ENCODE measurements at regions not wholly inside any gene's neighbourhood (a gene's known extent, or its start where the extent isn't known, plus 50 kb on each side); places are given as distances from the start of the nearest gene placed in this dataset.
A peak's percentile ranks its signal among the peaks of the same experiment; 100 is the strongest.
"Not testable (repeated sequence)": the region's sequence is repeated elsewhere in the genome, so short reads cannot be mapped to it uniquely, and the experiment has no call there.

DNA sequence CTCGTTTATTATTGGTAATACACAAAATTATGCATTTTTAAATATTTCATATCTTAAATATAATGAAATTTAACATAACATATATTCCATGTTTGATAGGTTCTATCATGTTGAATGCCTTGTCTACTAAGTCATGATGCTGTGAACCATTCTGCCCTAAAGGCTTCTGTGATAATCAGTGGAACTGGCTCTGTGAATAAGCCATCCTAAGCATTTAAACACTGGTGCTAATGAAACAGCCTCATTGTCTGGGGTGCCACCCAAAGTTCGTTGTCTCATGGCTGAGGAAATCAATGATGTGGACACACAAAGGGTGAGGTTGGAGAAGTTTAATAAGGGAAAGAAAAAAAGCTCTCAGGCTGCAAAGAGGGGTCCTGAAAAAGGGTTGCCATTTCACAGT, 264.7 kb upstream of the ZRANB2 start:
- intact Hi-C loops (cut with DNase I) = no loop called here
- DNase-seq (ENCODE audit: missing footprints) (no peak), ATAC-seq (no peak)

DNA sequence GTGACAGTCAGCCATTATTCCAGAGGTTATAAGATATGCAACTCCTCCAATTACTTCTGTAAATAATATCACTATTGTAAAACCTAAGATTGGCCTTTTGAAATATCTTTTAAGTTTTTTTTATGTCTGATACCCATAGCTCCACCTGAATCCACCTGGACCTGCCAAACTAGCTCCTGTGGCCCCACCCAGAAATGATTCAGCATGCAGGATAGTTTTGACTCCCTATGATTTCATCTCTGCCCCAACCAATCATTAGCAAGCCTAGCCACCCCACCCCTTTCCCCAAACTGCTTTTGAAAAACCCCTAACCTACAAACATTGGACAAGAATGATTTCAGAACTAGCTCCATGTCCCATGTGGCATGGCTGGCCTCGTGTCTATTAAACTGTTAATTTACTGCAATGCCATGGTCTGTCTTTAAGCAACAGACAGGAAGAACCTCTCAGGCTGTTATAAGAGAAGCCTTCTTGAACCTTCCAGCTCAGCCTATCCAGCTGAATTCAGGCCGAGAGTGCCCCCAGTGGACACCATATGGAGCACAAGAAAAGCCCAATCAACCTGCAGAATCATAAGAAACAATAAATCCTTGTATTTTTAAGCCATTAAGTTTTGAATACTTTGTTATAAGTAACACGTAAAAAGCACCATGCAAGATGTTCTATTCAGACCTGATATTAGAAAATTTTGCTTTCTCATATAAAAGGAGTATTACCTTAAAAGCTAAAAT, 263.0 kb upstream of the ZRANB2 start:
- ATAC-seq (no peak), DNase-seq (ENCODE audit: missing footprints) (no peak)
- intact Hi-C loops (cut with DNase I) = no loop called here

DNA sequence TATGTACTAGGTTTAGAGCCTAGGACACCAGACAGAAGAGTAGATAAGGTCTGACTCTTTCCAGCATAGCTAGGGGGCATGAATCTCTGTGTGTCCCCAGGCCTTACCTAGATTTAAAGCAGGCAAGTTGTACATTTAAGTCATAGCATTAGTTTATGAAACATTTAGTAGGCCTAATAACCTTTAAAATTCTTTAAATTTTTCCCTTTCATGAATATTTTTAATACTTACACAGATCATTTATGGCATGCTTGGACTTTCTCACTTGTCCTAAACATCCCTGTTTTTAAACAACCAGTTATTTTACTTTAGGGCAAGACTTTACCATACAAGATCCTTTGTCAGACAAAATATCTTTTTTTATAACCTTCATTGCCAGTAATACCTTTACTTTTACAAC, 258.4 kb upstream of the ZRANB2 start:
- intact Hi-C loops (cut with DNase I) = no loop called here
- DNase-seq (ENCODE audit: missing footprints) = no peak
- no peak for ATAC-seq

DNA sequence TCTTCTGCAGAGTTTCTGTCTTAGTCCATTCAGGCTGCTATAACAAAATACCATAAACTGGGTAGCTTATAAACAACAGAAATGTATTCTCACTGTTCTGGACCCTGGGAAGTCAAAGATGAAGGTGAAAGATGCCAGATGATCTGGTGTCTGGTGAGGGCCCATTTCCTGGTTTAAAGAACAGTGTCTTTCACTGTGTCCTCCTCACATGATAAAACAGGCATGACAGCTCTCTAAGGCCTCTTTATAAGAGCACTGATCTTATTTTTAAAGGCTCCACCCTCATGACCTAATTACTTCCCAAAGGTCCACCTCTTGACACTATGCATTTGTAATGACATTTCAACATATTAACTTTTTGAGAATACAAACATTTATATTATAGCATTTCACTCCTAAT, 250.2 kb upstream of the ZRANB2 start:
- DNase-seq (ENCODE audit: missing footprints) (no peak), ATAC-seq (no peak)
- intact Hi-C loops (cut with DNase I) = no loop called here

DNA sequence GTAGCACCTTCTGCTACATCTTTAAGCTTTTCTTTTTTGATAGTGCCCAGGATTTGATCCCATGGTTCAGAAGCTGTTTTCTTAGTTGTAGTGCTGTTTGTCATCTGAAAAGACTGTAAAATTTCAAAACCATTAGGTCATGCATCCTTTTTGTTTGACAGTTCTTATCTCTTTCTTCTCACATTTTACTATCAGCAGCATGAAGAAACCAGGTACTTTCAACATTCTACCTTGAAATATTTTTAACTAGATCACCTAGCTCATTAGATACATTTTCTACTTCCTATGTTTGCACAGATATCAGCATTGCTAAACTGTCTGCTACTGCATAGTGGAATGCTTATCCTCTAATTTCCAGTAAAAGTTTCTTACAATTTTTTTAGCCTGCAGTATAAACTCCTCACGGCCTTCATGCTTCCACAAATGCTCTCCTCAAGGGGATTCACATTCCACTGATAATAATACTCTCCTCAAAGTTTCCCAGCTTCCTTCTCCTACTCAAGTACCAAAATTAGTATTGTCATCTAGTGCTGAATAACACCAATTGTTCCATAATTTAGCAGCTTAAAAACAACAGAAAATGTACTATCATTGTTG, 243.9 kb upstream of the ZRANB2 start:
- ATAC-seq = peak; percentile 42
- intact Hi-C loops (cut with DNase I) = no loop called here
- no peak for DNase-seq (ENCODE audit: missing footprints)

DNA sequence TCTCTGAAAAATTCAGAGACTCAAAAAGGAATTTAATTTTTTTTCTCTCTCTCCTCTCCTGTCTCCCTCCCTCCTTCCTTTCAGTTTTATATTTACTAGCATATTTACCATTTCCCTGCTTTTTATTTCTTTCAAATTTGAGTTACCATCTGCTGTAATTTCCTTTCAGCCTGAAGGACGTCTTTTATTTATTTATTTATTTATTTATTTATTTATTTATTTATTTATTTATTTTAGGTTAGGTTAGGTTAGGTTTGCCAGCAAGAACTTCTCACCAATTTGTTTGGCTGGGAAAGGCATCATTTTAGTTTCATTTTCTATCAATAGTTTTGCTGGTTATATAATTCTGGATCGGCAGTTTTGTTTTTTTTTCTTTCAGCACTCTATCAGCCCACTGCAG, 231.7 kb upstream of the ZRANB2 start:
- ATAC-seq (no peak), DNase-seq (ENCODE audit: missing footprints) (no peak)
- intact Hi-C loops (cut with DNase I) = no loop called here

DNA sequence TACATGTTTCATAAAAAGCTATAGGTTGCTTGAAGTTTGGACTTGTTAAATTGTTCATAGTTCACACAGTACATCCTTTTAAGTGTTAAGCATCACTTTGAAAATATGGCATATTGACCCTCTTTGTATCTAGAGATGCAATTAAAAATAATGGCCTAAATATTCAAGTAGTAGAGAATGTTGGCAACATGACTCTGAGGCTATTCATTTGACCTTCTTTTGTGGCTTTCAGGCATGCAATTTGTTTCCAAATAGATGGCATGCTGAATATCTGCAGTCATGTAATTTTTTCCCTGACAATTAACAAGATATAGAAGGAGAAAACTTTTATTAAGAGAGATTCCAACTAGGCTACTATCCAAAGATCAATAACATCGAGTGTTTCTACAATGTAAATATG, 230.5 kb upstream of the ZRANB2 start:
- no peak for ATAC-seq

DNA sequence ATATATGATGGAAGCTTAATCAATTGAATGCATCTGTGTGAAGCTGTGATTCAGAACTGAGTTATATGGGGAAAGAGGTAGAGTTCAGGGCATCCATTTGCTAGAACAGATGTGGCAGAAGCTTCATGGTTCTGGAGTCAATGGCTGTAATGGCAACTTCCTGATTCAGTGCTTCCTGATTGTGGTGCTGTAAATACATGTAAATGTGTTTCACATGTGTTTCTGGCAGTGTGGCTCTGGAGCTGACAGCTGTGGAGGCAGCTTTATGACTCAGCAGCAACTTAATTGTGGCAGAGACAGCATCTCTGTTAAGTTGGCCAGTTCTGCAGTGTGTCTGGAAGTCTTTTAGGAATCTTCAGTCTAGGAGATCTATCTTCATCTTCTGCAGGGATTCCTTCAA, 226.6 kb upstream of the ZRANB2 start:
- ATAC-seq (no peak), DNase-seq (ENCODE audit: missing footprints) (no peak)
- intact Hi-C loops (cut with DNase I) = no loop called here

More for the DNA sequence above, 230.5 kb upstream of the ZRANB2 start:
- intact Hi-C loops (cut with DNase I) = no loop called here
- no peak for DNase-seq (ENCODE audit: missing footprints)

DNA sequence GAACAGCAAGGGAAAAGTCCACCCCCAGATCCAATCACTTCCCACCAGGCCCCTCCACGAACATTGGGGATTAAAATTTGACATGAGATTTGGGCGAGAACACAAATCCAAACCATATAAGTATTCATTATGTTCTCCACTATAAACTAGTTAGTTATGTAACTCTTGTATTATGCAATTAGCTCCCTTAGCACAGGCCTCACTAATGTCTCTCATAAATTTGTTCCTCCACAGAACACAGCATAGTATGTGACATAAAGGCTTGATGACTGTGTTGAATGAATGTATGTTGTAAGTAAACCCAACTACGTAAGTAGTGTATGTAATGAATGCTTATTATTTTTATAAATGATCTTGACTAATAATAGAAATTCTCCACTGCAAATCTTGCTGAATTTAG, 223.3 kb upstream of the ZRANB2 start:
- DNase-seq (ENCODE audit: missing footprints) = no peak
- intact Hi-C loops (cut with DNase I) = no loop called here
- ATAC-seq = no peak

DNA sequence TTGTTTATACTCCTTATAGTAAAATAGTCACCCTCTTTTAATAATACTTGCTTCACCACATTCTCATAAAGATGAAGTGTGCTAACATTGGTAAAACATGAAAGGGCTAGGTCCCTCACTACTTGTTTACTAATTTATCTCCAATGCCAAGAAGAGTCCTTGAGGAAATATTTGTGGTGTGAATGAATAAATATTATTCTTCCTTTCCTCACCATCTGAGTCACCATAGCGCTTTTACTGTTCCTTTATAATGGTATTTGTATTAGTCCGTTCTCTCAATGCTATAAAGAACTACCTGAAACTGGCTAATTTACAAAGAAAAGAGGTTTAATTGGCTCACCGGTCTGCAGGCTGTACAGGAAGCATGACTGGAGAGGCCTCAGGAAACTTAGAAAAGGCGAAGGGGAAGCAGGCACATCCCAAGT, 222.8 kb upstream of the ZRANB2 start:
- ATAC-seq = no peak
- no peak for DNase-seq (ENCODE audit: missing footprints)
- intact Hi-C loops (cut with DNase I) = no loop called here

DNA sequence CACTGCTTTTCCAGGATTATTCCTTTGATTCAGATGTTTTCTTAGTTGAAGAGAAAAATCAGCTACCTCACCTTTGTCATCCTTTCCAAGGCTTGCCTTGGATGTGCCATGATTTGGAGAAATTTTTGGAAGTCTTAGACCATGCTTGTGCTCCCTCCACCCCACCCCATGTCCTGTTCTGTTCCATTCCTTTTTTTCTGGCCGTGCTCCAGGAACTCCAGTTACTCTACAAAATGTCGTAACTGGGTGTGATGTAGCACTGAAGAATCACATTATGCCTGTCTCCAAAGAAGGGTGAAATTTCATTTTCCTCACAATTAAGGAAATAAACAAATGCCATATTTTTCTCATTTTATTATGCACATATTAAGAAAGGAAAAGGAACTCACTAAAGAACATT, 217.8 kb upstream of the ZRANB2 start:
- ATAC-seq (peak; percentile 83), DNase-seq (ENCODE audit: missing footprints) (no peak)
- intact Hi-C loops (cut with DNase I) = no loop called here

DNA sequence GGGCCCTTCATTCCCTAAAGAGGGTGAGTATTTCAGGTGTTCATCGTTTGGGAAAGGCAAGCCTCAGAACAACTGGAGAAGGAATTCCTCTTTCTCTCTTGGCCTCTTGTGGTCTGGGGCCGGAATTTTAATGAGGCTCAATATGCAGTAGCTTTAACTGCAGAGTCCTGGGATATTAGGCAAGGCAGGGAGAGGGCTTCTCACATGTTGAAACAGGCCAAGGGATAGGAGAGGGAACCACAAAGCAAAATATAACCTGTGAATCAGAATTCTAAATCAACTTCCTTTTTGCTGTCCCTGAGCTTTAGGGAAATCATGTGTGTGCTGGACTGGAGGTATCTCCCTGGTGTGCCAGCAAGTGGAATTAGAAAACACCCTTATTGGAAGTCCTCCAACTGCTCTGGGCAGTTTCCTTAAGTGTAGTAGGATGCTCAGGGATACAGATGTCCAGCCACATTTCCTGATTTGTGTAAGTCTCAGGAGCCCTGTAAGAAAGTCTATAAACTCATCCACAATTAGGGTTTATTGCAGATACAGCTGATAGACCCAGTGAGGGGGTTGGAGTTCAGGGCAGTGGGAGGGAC, 215.8 kb upstream of the ZRANB2 start:
- ATAC-seq = no peak
- no peak for DNase-seq (ENCODE audit: missing footprints)
- intact Hi-C loops (cut with DNase I) = no loop called here

DNA sequence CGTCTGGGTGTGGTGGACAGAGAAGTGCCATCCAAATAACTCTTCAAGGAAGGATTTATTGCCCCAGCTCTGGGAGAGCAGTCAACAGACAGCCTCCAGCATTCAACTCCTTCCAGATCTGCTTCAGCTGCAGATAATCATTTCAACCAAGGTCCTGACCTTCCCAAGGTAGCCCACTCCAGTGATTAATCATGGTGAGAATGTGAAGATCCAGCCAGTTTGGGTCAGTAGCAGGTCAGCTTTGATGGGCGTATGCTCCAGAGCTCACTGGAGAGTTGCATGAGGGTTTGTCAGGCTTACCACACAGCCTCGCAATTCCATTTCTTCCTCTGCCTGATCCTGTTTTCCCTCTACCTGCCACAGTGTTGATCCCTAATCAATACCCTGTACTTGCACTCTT, 214.5 kb upstream of the ZRANB2 start:
- intact Hi-C loops (cut with DNase I) = no loop called here
- ATAC-seq (no peak), DNase-seq (ENCODE audit: missing footprints) (no peak)

DNA sequence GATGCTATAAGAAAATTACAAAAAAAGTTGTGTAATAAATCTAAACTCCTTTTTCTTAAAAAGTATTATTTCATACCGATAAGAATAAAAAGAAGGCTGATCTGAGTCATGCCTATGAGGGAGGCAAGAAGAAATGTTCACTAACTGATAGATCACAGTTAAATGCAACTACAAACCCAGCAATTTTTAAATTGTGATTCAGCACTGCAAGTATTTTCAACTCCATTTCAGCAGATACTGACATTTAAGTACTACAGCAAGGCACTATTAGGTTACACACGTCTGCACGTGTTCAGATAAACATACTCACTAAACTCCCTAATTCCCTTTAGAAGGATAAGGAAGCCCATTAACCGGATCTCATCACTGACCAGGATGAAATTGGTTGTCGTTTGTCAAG, 213.3 kb upstream of the ZRANB2 start:
- intact Hi-C loops (cut with DNase I) = no loop called here
- ATAC-seq = no peak
- DNase-seq (ENCODE audit: missing footprints) = no peak

DNA sequence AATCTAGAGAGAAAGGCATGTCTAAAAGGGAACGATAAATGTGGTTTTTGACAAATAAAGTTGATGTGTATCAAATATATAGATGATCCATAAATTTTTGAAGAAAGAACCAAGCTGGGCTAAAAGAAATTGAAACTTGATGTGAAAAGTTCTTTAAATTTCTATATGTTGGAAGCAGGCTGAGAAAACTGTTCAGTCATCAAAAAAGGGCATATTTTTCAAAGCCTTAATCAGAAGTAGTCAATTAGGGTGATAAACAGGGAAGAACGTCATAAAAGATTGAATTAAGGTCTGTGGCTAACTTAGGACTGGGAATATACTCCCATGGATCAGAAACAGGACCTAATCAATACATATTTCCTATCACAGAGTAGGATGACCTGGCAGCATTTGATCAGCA, 211.4 kb upstream of the ZRANB2 start:
- no peak for ATAC-seq
- intact Hi-C loops (cut with DNase I) = no loop called here
- no peak for DNase-seq (ENCODE audit: missing footprints)

DNA sequence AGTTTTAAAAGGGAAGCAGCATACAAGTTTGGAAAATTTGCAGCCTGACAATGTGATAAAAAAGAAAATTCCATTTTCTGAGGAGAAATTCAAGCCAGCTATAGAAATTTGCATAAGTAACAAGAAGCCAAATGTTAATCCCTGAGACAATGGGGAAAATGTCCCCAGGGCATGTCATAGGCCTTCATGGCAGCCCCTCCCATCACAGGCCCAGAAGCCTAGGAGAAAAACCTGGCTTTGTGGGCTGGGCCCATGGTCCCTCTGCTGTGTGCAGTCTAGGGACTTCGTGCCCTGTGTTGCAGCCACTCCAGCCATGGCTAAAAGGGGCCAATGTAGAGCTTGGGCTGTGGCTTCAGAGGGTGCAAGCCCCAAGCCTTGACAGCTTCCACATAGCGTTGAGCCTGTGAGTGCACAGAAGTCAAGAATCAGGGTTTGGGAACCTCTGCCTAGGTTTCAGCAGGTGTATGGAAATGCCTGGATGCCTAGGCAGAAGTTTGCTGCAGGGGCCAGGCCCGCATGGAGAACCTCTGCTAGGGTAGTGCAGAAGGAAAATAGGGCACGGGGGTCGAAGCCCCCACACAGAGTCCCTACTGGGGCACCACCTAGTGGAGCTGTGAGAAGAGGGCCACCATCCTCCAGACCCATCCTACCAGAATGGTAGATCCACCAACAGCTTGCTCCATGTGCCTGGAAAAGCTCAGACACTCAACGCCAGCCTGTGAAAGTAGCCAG, 209.8 kb upstream of the ZRANB2 start:
- intact Hi-C loops (cut with DNase I); ATAC-seq; DNase-seq (ENCODE audit: missing footprints): not testable (repeated sequence)

DNA sequence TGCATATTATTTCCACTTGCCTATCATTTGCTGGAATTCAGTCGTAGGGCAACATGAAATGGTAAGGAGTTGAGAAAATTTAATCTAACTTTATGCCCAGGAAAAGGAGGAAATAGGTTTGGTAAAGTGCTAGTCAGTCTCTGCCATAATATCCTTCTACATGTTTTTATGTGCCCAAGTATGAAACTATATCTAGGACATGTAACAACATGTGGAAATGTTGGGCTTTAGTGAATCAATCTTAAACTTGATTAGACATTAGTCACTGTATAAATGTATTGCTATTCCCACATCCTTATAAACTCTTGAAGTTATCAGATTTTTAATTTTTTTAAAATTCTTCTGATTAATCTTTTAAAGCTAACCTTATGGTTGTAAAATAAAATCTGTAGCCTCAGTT, 204.7 kb upstream of the ZRANB2 start:
- DNase-seq (ENCODE audit: missing footprints) = no peak
- intact Hi-C loops (cut with DNase I) = no loop called here
- no peak for ATAC-seq

DNA sequence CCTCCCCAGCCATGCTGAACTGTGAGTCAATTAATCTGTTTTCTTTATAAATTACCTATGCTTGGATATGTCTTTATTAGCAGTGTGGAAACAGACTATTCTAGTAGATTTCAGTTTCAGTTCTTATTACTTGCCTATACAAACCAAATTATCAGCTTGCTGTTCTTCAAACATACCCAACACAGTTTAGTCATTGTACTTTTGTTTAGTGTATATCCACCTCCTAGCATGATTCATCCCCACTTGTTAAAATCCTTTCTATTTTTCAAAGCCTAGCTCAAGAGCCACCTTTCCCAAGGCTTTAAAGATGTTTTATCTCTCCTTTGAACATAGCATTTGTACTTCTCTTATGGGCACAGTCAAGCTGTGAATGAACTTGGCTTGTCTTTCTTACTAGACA, 195.6 kb upstream of the ZRANB2 start:
- no peak for DNase-seq (ENCODE audit: missing footprints)
- intact Hi-C loops (cut with DNase I) = no loop called here
- no peak for ATAC-seq

DNA sequence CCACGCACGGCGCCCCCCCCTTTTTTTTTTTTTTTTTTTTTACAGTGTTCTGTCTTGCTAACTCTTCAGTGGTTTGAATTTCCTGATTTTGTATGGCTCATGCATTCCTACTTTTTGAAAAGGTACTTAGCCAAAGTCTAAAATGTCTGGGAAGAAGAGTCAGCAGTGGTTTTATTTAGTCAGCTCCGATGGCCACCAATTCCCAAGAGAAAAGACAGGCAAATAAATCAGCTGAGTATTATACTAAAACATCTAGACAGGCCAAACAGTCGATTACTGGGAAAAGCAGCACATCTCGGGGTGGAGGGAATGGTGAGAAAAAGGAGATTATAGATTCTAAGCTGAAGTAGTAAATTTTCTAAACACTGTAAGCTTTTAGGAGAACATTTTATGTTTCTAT, 192.5 kb upstream of the ZRANB2 start:
- ATAC-seq (no peak), DNase-seq (ENCODE audit: missing footprints) (no peak)
- intact Hi-C loops (cut with DNase I) = no loop called here

DNA sequence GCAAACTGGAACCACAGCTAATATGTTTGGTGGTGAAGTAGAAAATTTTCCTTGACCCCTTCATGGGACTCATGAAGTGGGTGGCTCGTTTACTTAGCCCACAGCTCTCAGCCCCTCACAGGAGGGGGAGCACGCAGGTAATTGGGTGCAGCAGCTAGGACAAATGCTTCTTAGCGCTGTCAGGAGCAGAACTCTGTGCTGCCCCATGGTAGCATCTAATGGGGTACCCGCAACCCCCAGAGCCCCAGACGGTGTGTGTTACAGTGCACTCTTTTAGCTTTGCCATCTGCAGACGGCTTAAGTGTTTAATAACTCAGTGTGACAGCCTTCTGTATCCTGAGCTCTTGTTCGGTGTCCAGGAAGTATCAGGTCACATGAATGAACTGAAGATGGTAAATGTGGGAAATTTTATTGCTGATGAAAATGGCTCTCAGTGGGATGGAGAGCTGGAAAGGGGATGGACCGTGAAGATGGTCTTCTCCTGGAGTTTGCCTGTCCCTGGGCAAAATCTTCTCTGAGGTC, 189.6 kb upstream of the ZRANB2 start:
- intact Hi-C loops (cut with DNase I) = no loop called here
- ATAC-seq (no peak), DNase-seq (ENCODE audit: missing footprints) (no peak)

Measured in Right ventricle myocardium inferior (tissue), 1 donor.